ENCODE measurements at regions not wholly inside any gene's neighbourhood (a gene's known extent, or its start where the extent isn't known, plus 50 kb on each side); places are given as distances from the start of the nearest gene placed in this dataset.

GRCh38 chr1:186540521-186540920 lies 79.6 kb upstream of the PDC start:
- H2AFZ ChIP-seq (ENCODE audit: low read length): no peak overlapping the region
- no peaks in the 10 kb centered on the region for H3K4me1 ChIP-seq (ENCODE audit: low read length)
- H3K4me2 ChIP-seq (ENCODE audit: low read depth, low read length): no peak overlapping the region
- H3K27me3 ChIP-seq (replicated peaks; ENCODE audit: insufficient read depth, low read length): no peaks in the 10 kb centered on the region
- no peaks in the 10 kb centered on the region for H3K79me2 ChIP-seq (ENCODE audit: low read length)
- no peak overlapping the region for H3K27ac ChIP-seq (ENCODE audit: low read length)
- no peaks in the 10 kb centered on the region for H4K20me1 ChIP-seq (ENCODE audit: insufficient read depth, low read length)
- H3K4me3 ChIP-seq (ENCODE audit: low read length): no peak overlapping the region
- H3K9ac ChIP-seq (ENCODE audit: low read length): no peak overlapping the region
- no peaks in the 10 kb centered on the region for H3F3A ChIP-seq (ENCODE audit: insufficient read depth, low read length)
- no peaks in the 10 kb centered on the region for H3K36me3 ChIP-seq (replicated peaks; ENCODE audit: insufficient read depth, low read length)
- no peak for DNase-seq
- H3K9me2 ChIP-seq (replicated peaks; ENCODE audit: insufficient read depth, low read length): no peaks in the 10 kb centered on the region
- TF ChIP-seq EZH2phosphoT487 (IDR thresholded peaks at IDR 0.05; ENCODE audit: low read length): no peak
- TF ChIP-seq, protein P1, sequence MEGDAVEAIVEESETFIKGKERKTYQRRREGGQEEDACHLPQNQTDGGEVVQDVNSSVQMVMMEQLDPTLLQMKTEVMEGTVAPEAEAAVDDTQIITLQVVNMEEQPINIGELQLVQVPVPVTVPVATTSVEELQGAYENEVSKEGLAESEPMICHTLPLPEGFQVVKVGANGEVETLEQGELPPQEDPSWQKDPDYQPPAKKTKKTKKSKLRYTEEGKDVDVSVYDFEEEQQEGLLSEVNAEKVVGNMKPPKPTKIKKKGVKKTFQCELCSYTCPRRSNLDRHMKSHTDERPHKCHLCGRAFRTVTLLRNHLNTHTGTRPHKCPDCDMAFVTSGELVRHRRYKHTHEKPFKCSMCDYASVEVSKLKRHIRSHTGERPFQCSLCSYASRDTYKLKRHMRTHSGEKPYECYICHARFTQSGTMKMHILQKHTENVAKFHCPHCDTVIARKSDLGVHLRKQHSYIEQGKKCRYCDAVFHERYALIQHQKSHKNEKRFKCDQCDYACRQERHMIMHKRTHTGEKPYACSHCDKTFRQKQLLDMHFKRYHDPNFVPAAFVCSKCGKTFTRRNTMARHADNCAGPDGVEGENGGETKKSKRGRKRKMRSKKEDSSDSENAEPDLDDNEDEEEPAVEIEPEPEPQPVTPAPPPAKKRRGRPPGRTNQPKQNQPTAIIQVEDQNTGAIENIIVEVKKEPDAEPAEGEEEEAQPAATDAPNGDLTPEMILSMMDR (IDR thresholded peaks at IDR 0.05; ENCODE audit: low read length): no peak
- no peak for TF ChIP-seq EZH2 (optimal IDR thresholded peaks at IDR 0.05; ENCODE audit: low read depth, low read length)
- no peaks in the 10 kb centered on the region for H3K9me3 ChIP-seq (replicated peaks; ENCODE audit: insufficient read depth, low read length)

DNA sequence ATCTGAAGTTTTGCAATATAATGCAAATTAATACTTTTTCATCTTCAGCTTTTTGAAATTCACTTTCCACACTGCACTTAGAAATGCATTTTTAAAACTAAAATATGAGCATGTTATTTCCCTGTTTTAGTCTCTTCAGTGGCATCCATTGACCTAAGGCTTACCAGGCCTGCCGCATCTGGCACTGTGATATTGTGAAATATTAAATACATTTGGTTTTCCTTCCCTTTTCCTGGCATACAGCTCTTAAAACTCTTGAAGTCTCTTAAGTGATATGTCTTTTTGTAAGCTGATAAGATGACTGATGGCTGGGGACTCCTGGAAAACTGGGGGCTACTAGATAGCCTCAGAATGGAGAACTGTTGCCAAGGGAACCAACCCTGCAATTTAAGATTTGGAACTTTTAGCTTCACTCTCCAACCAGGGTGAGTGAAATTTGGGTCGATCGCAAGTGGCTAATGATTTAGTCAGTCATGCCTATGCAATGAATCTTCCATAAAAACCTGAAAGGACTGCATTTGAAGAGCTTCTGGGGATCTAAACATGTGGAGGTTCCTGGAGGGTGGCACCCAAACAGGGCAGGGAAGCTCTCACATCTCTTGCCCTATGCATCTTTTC lies 75.5 kb upstream of the PDC start:
- Histone ChIP-seq H3K4me3 (ENCODE audit: low read length) (no peak overlapping the region), H3K27me3 (replicated peaks; ENCODE audit: insufficient read depth, low read length) (no peaks in the 10 kb centered on the region), H3K27ac (ENCODE audit: low read length) (no peak overlapping the region), H3K9ac (ENCODE audit: low read length) (no peak overlapping the region), H2AFZ (ENCODE audit: low read length) (no peak overlapping the region), H3K36me3 (replicated peaks; ENCODE audit: insufficient read depth, low read length) (no peaks in the 10 kb centered on the region), H4K20me1 (ENCODE audit: insufficient read depth, low read length) (no peaks in the 10 kb centered on the region), H3F3A (ENCODE audit: insufficient read depth, low read length) (no peaks in the 10 kb centered on the region), H3K9me3 (replicated peaks; ENCODE audit: insufficient read depth, low read length) (no peaks in the 10 kb centered on the region), H3K4me2 (ENCODE audit: low read depth, low read length) (no peak overlapping the region), H3K79me2 (ENCODE audit: low read length) (no peaks in the 10 kb centered on the region), H3K4me1 (ENCODE audit: low read length) (no peaks in the 10 kb centered on the region), H3K9me2 (replicated peaks; ENCODE audit: insufficient read depth, low read length) (no peaks in the 10 kb centered on the region)
- DNase-seq: no peak
- TF ChIP-seq EZH2phosphoT487 (IDR thresholded peaks at IDR 0.05; ENCODE audit: low read length): no peak
- TF ChIP-seq, protein P1 (IDR thresholded peaks at IDR 0.05; ENCODE audit: low read length): no peak
- TF ChIP-seq EZH2 (optimal IDR thresholded peaks at IDR 0.05; ENCODE audit: low read depth, low read length): no peak

- Histone ChIP-seq H3K27ac (ENCODE audit: low read length) (no peak overlapping the region), H3K4me3 (ENCODE audit: low read length) (no peak overlapping the region), H3K4me2 (ENCODE audit: low read depth, low read length) (no peak overlapping the region), H3K79me2 (ENCODE audit: low read length) (no peaks in the 10 kb centered on the region), H3K4me1 (ENCODE audit: low read length) (no peaks in the 10 kb centered on the region), H4K20me1 (ENCODE audit: insufficient read depth, low read length) (no peaks in the 10 kb centered on the region), H3K9me3 (replicated peaks; ENCODE audit: insufficient read depth, low read length) (no peaks in the 10 kb centered on the region), H3K36me3 (replicated peaks; ENCODE audit: insufficient read depth, low read length) (no peaks in the 10 kb centered on the region), H3F3A (ENCODE audit: insufficient read depth, low read length) (no peaks in the 10 kb centered on the region), H3K9me2 (replicated peaks; ENCODE audit: insufficient read depth, low read length) (no peaks in the 10 kb centered on the region), H2AFZ (ENCODE audit: low read length) (no peak overlapping the region), H3K27me3 (replicated peaks; ENCODE audit: insufficient read depth, low read length) (no peaks in the 10 kb centered on the region), H3K9ac (ENCODE audit: low read length) (no peak overlapping the region)
- no peak for TF ChIP-seq EZH2 (optimal IDR thresholded peaks at IDR 0.05; ENCODE audit: low read depth, low read length)
- no peak for TF ChIP-seq EZH2phosphoT487 (IDR thresholded peaks at IDR 0.05; ENCODE audit: low read length)
- TF ChIP-seq, protein P1 (IDR thresholded peaks at IDR 0.05; ENCODE audit: low read length): no peak
- no peak for DNase-seq
These were observed 74.6 kb upstream of the PDC start for GRCh38 chr1:186535388-186536133.

All from MM.1S (cell line).